H9 (cell line): ENCODE measurements at regions not wholly inside any gene's neighbourhood (a gene's known extent, or its start where the extent isn't known, plus 50 kb on each side); places are given as distances from the start of the nearest gene placed in this dataset.

Experiments
- DNase-seq: peaks from one replicate; pipeline ENCODE4 v3.0.0-alpha.2; 2017
- H2AFZ ChIP-seq: one replicate; pipeline ENCODE4 v1.6.1; 2013; ENCODE audit warnings: mild to moderate bottlenecking, low read length, control low read depth, moderate library complexity
- H2AK5ac ChIP-seq: 2 replicates; pipeline ENCODE4 v1.6.1; 2013; ENCODE audit warnings: low read length, control low read depth, mixed read lengths; ENCODE audit not compliant: insufficient read length
- H2BK120ac ChIP-seq: one replicate; pipeline ENCODE4 v1.6.1; 2013; ENCODE audit warnings: low read depth, mild to moderate bottlenecking, low read length, control low read depth, inconsistent platforms; ENCODE audit not compliant: poor library complexity, severe bottlenecking
- H2BK12ac ChIP-seq: 2 replicates; pipeline ENCODE4 v1.6.1; 2013; ENCODE audit warnings: low read length, control low read depth, mixed read lengths, low read depth; ENCODE audit not compliant: insufficient read length
- H2BK15ac ChIP-seq: 2 replicates; pipeline ENCODE4 v1.6.1; 2013; ENCODE audit warnings: low read depth, low read length, control low read depth
- H2BK20ac ChIP-seq: one replicate; pipeline ENCODE4 v1.6.1; 2013; ENCODE audit warnings: low read depth, mild to moderate bottlenecking, low read length, control low read depth, inconsistent platforms; ENCODE audit not compliant: poor library complexity, severe bottlenecking
- H2BK5ac ChIP-seq: 2 replicates; pipeline ENCODE4 v1.6.1; 2013; ENCODE audit warnings: low read length, control low read depth, mixed read lengths; ENCODE audit not compliant: insufficient read length
- H3K14ac ChIP-seq: 2 replicates; pipeline ENCODE4 v1.6.1; 2013; ENCODE audit warnings: low read length, control low read depth; ENCODE audit not compliant: insufficient read depth
- H3K18ac ChIP-seq: 2 replicates; pipeline ENCODE4 v1.6.1; 2013; ENCODE audit warnings: low read depth, mild to moderate bottlenecking, mixed read lengths, low read length, control low read depth; ENCODE audit not compliant: insufficient read length
- H3K23ac ChIP-seq: 2 replicates; pipeline ENCODE4 v1.6.1; 2013; ENCODE audit warnings: low read length, control low read depth, mixed read lengths, low read depth; ENCODE audit not compliant: insufficient read length
- H3K23me2 ChIP-seq: 2 replicates; pipeline ENCODE4 v1.6.1; 2013; ENCODE audit warnings: low read depth, mild to moderate bottlenecking, mixed read lengths, low read length, control low read depth; ENCODE audit not compliant: insufficient read length, poor library complexity, severe bottlenecking
- H3K27ac ChIP-seq: 2 replicates; pipeline ENCODE4 v1.5.1; 2013; ENCODE audit warnings: low read length, control low read depth, mixed read lengths, low read depth; ENCODE audit not compliant: insufficient read length
- H3K27me3 ChIP-seq: 2 replicates; pipeline ENCODE4 v1.6.1; 2013; ENCODE audit warnings: low read length, control low read depth, inconsistent platforms; ENCODE audit not compliant: insufficient read depth
- H3K4ac ChIP-seq: 2 replicates; pipeline ENCODE4 v1.6.1; 2013; ENCODE audit warnings: low read depth, mild to moderate bottlenecking, control low read depth, inconsistent platforms, low read length, moderate library complexity
- H3K4me1 ChIP-seq: 2 replicates; pipeline ENCODE4 v1.6.1; 2013; ENCODE audit warnings: low read length, control low read depth, inconsistent platforms; ENCODE audit not compliant: insufficient read depth
- H3K4me2 ChIP-seq: 2 replicates; pipeline ENCODE4 v1.6.1; 2013; ENCODE audit warnings: low read length, control low read depth, mixed read lengths; ENCODE audit not compliant: insufficient read length, insufficient read depth
- H3K56ac ChIP-seq: 2 replicates; pipeline ENCODE4 v1.6.1; 2013; ENCODE audit warnings: low read depth, mild to moderate bottlenecking, mixed read lengths, low read length, control low read depth; ENCODE audit not compliant: insufficient read length
- H3K79me1 ChIP-seq: 2 replicates; pipeline ENCODE4 v1.6.1; 2013; ENCODE audit warnings: low read depth, mild to moderate bottlenecking, moderate library complexity, low read length, control low read depth, inconsistent platforms; ENCODE audit not compliant: insufficient read depth, poor library complexity, severe bottlenecking
- H3K79me2 ChIP-seq: 2 replicates; pipeline ENCODE4 v1.6.1; 2013; ENCODE audit warnings: low read length, control low read depth, inconsistent platforms; ENCODE audit not compliant: insufficient read depth
- H3K9ac ChIP-seq: 2 replicates; pipeline ENCODE4 v1.6.1; 2013; ENCODE audit warnings: low read length, control low read depth, mixed read lengths; ENCODE audit not compliant: insufficient read length; ENCODE audit errors: extremely low read depth
- H3K9me3 ChIP-seq: one replicate; pipeline ENCODE4 v1.6.1; 2013; ENCODE audit warnings: low read depth, low read length, inconsistent platforms; ENCODE audit not compliant: control insufficient read depth
- H3T11ph ChIP-seq: one replicate; pipeline ENCODE4 v1.6.1; 2013; ENCODE audit warnings: mild to moderate bottlenecking, low read length, control low read depth, inconsistent platforms
- H4K20me1 ChIP-seq: one replicate; pipeline ENCODE4 v1.6.1; 2013; ENCODE audit not compliant: control insufficient read depth, insufficient read length, insufficient read depth
- H4K5ac ChIP-seq: 2 replicates; pipeline ENCODE4 v1.6.1; 2013; ENCODE audit warnings: low read depth, mild to moderate bottlenecking, mixed read lengths, low read length, control low read depth; ENCODE audit not compliant: insufficient read length
- H4K8ac ChIP-seq: replicated peaks from 2 replicates; pipeline ENCODE4 v1.6.1; 2013; ENCODE audit warnings: low read length, control low read depth, mixed read lengths, low read depth; ENCODE audit not compliant: insufficient read length
- H4K91ac ChIP-seq: 2 replicates; pipeline ENCODE4 v1.6.1; 2013; ENCODE audit warnings: low read depth, mild to moderate bottlenecking, moderate library complexity, mixed read lengths, low read length, control low read depth; ENCODE audit not compliant: insufficient read length
- H3K27ac Mint-ChIP-seq, 3 experiments: 2 replicates in 2 of 3; 3 replicates in 1 of 3; pipeline ENCODE4 v1.8.0; 2020 to 2021; ENCODE audit warnings: mixed read lengths in 3 of 3, mild to moderate bottlenecking in 1 of 3, moderate library complexity in 1 of 3
- H3K27me3 Mint-ChIP-seq: 2 replicates; pipeline ENCODE4 v1.8.0; 2021; ENCODE audit warnings: low read depth, mild to moderate bottlenecking, moderate library complexity, mixed read lengths
- H3K36me3 Mint-ChIP-seq, 3 experiments: 2 replicates in 2 of 3; 3 replicates in 1 of 3; pipeline ENCODE4 v1.8.0; 2020 to 2021; ENCODE audit warnings: low read depth in 3 of 3, mixed read lengths in 3 of 3; ENCODE audit not compliant: insufficient read depth in 1 of 3
- H3K4me1 Mint-ChIP-seq, 2 experiments: 2 replicates each; pipeline ENCODE4 v1.8.0; 2020; ENCODE audit warnings: mixed read lengths in 2 of 2
- H3K4me3 Mint-ChIP-seq, 2 experiments: 2 replicates in 1 of 2; 3 replicates in 1 of 2; pipeline ENCODE4 v1.8.0; 2020 to 2021; ENCODE audit warnings: mild to moderate bottlenecking in 2 of 2, mixed read lengths in 2 of 2, moderate library complexity in 1 of 2
- H3K9me3 Mint-ChIP-seq, 2 experiments: 2 replicates in 1 of 2; 3 replicates in 1 of 2; pipeline ENCODE4 v1.8.0; 2020; ENCODE audit warnings: mild to moderate bottlenecking in 2 of 2, mixed read lengths in 2 of 2, moderate library complexity in 1 of 2
- CTCF ChIP-seq: fragments of 200-600 bp; sonication (generic); conservative IDR thresholded peaks from 3 replicates; pipeline ENCODE4 v1.8.0; 2021; ENCODE audit warnings: antibody characterized with exemption, mild to moderate bottlenecking
- WGBS: extraction: QIAGEN DNeasy Blood & Tissue Kit; methylation state at CpG from one replicate; pipeline ENCODE4 v1.1.7; 2013; ENCODE audit warnings: missing lambda C conversion rate, low lambda C conversion rate, mixed read lengths; ENCODE audit not compliant: insufficient read length; ENCODE audit errors: extremely low coverage; 5-methylcytosine and 5-hydroxymethylcytosine counted together

GRCh38 chr10:45199205-45199740 is 116.1 kb downstream of the OR13A1 start:
- Histone ChIP-seq H3K23ac (no peak overlapping the region), H3K79me2 (no peaks in the 10 kb centered on the region), H2BK120ac (no peak overlapping the region), H2BK5ac (no peak overlapping the region), H3K79me1 (no peaks in the 10 kb centered on the region), H3K27ac (no peak overlapping the region), H2BK20ac (no peak overlapping the region), H3K23me2 (no peaks in the 10 kb centered on the region), H4K91ac (no peak overlapping the region), H4K5ac (no peak overlapping the region), H4K8ac (no peak overlapping the region), H3K9me3 (no peaks in the 10 kb centered on the region), H3K18ac (no peak overlapping the region), H3T11ph (no peak overlapping the region), H2AK5ac (no peak overlapping the region), H3K4ac (no peak overlapping the region), H3K14ac (no peak overlapping the region), H3K56ac (no peak overlapping the region), H3K4me2 (no peak overlapping the region), H2BK12ac (no peak overlapping the region), H3K4me1 (no peaks in the 10 kb centered on the region), H2BK15ac (no peak overlapping the region), H2AFZ (no peak overlapping the region), H3K27me3 (no peaks in the 10 kb centered on the region), H3K9ac (no peak overlapping the region), H4K20me1 (no peaks in the 10 kb centered on the region)
- no CpG with 5 or more reads among the region's 28 CpGs for whole genome bisulfite sequencing
- Mint-ChIP-seq H3K27ac (no peak overlapping the region), H3K4me1 (no peaks in the 10 kb centered on the region), H3K27me3 (no peaks in the 10 kb centered on the region), H3K4me3 (no peak overlapping the region), H3K36me3 (no peaks in the 10 kb centered on the region), H3K9me3 (no peaks in the 10 kb centered on the region)
- peak; percentile 36 for DNase-seq
- no peak for TF ChIP-seq CTCF
